Fibroblast of lung (primary cell): ENCODE measurements at regions not wholly inside any gene's neighbourhood (a gene's known extent, or its start where the extent isn't known, plus 50 kb on each side); places are given as distances from the start of the nearest gene placed in this dataset.
A peak's percentile ranks its signal among the peaks of the same experiment; 100 is the strongest.

ENCODE experiments used
- DNase-seq, 2 donors: peaks; one replicate each; pipeline versions ENCODE4 v3.0.0 to v3.0.0-alpha.2; 2010; ENCODE audit warnings: low read depth in 2 of 2
- H2AFZ ChIP-seq: 2 replicates; pipeline ENCODE4 v1.5.1; 2012; ENCODE audit warnings: low read length, control low read depth, inconsistent platforms
- H3K27ac ChIP-seq: 2 replicates; pipeline ENCODE4 v1.5.1; 2011; ENCODE audit warnings: low read length, control low read depth; ENCODE audit not compliant: insufficient read depth
- H3K27me3 ChIP-seq: 2 replicates; pipeline ENCODE4 v1.5.1; 2011; ENCODE audit warnings: mild to moderate bottlenecking, low read length; ENCODE audit not compliant: control insufficient read depth, insufficient read depth
- H3K36me3 ChIP-seq: 2 replicates; pipeline ENCODE4 v1.5.1; 2011; ENCODE audit warnings: low read length; ENCODE audit not compliant: control insufficient read depth, insufficient read depth
- H3K4me1 ChIP-seq: 2 replicates; pipeline ENCODE4 v1.5.1; 2011; ENCODE audit warnings: low read length; ENCODE audit not compliant: control insufficient read depth, insufficient read depth; ENCODE audit errors: extremely low read depth
- H3K4me2 ChIP-seq: 2 replicates; pipeline ENCODE4 v1.5.1; 2011; ENCODE audit warnings: low read length, control low read depth; ENCODE audit not compliant: insufficient read depth; ENCODE audit errors: extremely low read depth
- H3K4me3 ChIP-seq, 4 experiments: fragments of 200-600 bp in 1 of 4; sonication (generic) in 1 of 4; replicated peaks in 1 of 4; 2 replicates each; pipeline ENCODE4 v1.5.1; 2011 to 2016; ENCODE audit warnings: low read length in 4 of 4, low read depth in 3 of 4, mild to moderate bottlenecking in 3 of 4, control low read depth in 2 of 4, inconsistent platforms in 1 of 4, mixed read lengths in 1 of 4; ENCODE audit not compliant: insufficient read depth in 1 of 4; ENCODE audit errors: control extremely low read depth in 1 of 4
- H3K79me2 ChIP-seq: 2 replicates; pipeline ENCODE4 v1.5.1; 2012; ENCODE audit warnings: mild to moderate bottlenecking, low read length, inconsistent platforms; ENCODE audit not compliant: control insufficient read depth, insufficient read depth
- H3K9ac ChIP-seq: 2 replicates; pipeline ENCODE4 v1.5.1; 2011; ENCODE audit warnings: mild to moderate bottlenecking, low read length, control low read depth; ENCODE audit not compliant: insufficient read depth
- H3K9me3 ChIP-seq: 2 replicates; pipeline ENCODE4 v1.5.1; 2012; ENCODE audit warnings: low read depth, low read length; ENCODE audit not compliant: control insufficient read depth, insufficient read depth
- H4K20me1 ChIP-seq: 2 replicates; pipeline ENCODE4 v1.5.1; 2011; ENCODE audit warnings: low read length; ENCODE audit not compliant: control insufficient read depth, insufficient read depth; ENCODE audit errors: extremely low read depth
- CTCF ChIP-seq, 2 donors: IDR thresholded peaks in 1 of 2; conservative IDR thresholded peaks in 1 of 2; 1 replicate in 1 of 2; 2 replicates in 1 of 2; pipeline ENCODE4 v1.5.1; 2011 to 2012; ENCODE audit warnings: low read length in 2 of 2, control low read depth in 1 of 2, inconsistent platforms in 1 of 2, low read depth in 1 of 2, mild to moderate bottlenecking in 1 of 2
- EZH2 ChIP-seq: IDR thresholded peaks from 2 replicates; pipeline ENCODE4 v1.5.1; 2012; ENCODE audit warnings: low read length, control low read depth, mild to moderate bottlenecking; ENCODE audit errors: missing control alignments

- TF ChIP-seq CTCF (conservative IDR thresholded peaks at IDR 0.05 in 1 of 2, IDR thresholded peaks at IDR 0.05 in 1 of 2; ENCODE audit: low read depth in 1 of 2, low read length in 2 of 2): no peak
- TF ChIP-seq EZH2: no peak
- H3K9ac ChIP-seq: no peak overlapping the region
- no peaks in the 10 kb centered on the region for H3K79me2 ChIP-seq
- H4K20me1 ChIP-seq: no peaks in the 10 kb centered on the region
- no peaks in the 10 kb centered on the region for H3K27me3 ChIP-seq
- H3K4me3 ChIP-seq: no peak overlapping the region
- no peaks in the 10 kb centered on the region for H3K36me3 ChIP-seq
- no peaks in the 10 kb centered on the region for H3K4me1 ChIP-seq
- no peaks in the 10 kb centered on the region for H3K9me3 ChIP-seq
- H3K27ac ChIP-seq: no peak overlapping the region
- H2AFZ ChIP-seq: no peak overlapping the region
- no peak for DNase-seq
- no peak overlapping the region for H3K4me2 ChIP-seq
Measured at GRCh38 chr4:30370105-30370504, 350.1 kb upstream of the PCDH7 start.

DNA sequence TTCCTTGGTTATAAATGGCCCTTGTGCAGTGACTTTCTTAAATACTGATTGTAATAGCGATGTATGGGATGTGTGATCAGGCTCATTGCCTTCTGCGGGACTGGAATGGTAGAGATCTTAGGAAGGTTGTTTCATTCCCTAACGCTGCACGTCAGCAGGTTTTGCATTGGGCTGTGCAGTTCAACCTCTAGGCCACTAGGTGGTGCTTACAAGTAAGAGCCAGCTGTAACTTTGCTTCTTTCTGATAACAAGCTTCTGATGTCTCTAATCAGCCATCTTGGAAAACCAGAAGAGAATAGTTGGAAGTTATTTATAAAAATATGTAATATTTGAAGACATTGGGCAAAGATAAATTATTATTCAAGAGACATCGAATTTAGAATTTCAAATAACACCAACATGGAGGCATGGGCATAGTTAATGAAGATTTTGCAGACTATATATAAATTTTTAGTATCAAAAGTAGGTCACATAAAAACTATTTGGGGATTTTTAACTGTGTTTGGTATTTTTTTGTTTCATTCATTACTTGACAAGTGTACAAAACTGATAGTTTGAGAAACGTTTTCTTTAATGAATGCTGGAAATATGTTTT, 339.7 kb upstream of the PCDH7 start:
- Histone ChIP-seq H3K9me3 (no peaks in the 10 kb centered on the region), H3K27ac (no peak overlapping the region), H3K79me2 (no peaks in the 10 kb centered on the region), H3K4me1 (no peaks in the 10 kb centered on the region), H3K27me3 (no peaks in the 10 kb centered on the region), H4K20me1 (no peaks in the 10 kb centered on the region), H3K36me3 (no peaks in the 10 kb centered on the region), H3K9ac (no peak overlapping the region), H2AFZ (no peak overlapping the region), H3K4me3 (no peak overlapping the region), H3K4me2 (no peak overlapping the region)
- peak; percentile 73 to 79 for DNase-seq
- peak; percentile 58 to 96 for TF ChIP-seq CTCF (conservative IDR thresholded peaks at IDR 0.05 in 1 of 2, IDR thresholded peaks at IDR 0.05 in 1 of 2; ENCODE audit: low read depth in 1 of 2, low read length in 2 of 2)
- no peak for TF ChIP-seq EZH2

DNA sequence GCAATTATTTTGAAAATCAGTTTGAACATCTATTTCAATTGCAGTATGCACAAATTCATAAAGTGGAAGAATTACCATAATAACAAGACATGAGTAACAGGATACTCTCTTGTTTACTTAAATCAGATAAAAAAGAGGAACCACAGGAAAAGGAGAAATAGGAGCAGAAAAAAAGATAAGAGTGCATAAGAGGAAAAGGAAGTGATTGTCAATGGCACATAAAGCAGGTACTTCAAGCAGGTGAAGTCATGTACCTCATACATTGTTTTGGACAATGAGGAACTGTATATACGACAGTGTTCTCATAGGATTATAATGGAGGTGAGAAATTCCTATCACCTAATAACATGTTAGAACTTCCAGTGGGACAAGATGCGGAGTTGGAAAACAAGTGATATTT, 334.5 kb upstream of the PCDH7 start:
- Histone ChIP-seq H3K9ac (no peak overlapping the region), H4K20me1 (no peaks in the 10 kb centered on the region), H2AFZ (no peak overlapping the region), H3K4me3 (no peak overlapping the region), H3K27ac (no peak overlapping the region), H3K4me2 (no peak overlapping the region), H3K9me3 (no peaks in the 10 kb centered on the region), H3K36me3 (no peaks in the 10 kb centered on the region), H3K27me3 (no peaks in the 10 kb centered on the region), H3K79me2 (no peaks in the 10 kb centered on the region), H3K4me1 (no peaks in the 10 kb centered on the region)
- no peak for TF ChIP-seq CTCF (conservative IDR thresholded peaks at IDR 0.05 in 1 of 2, IDR thresholded peaks at IDR 0.05 in 1 of 2; ENCODE audit: low read depth in 1 of 2, low read length in 2 of 2)
- no peak for DNase-seq
